Gastroesophageal sphincter (tissue), 4 donors: ENCODE measurements at regions not wholly inside any gene's neighbourhood (a gene's known extent, or its start where the extent isn't known, plus 50 kb on each side); places are given as distances from the start of the nearest gene placed in this dataset.

Experiments
- ATAC-seq: fragments of 150-250 bp; one replicate; pipeline ENCODE4 v1.9.1; 2016; ENCODE audit warnings: mild to moderate bottlenecking, moderate library complexity
- H3K27ac ChIP-seq, 4 donors: fragments of 200-600 bp; sonication (generic) in 3 of 4; 1 replicate in 3 of 4; 2 replicates in 1 of 4; pipeline ENCODE4 v1.5.1; 2016 to 2019
- H3K27me3 ChIP-seq: fragments of 200-600 bp; sonication (generic); one replicate; pipeline ENCODE4 v1.5.1; 2019
- H3K36me3 ChIP-seq, 2 donors: fragments of 200-600 bp; sonication (generic); one replicate each; pipeline ENCODE4 v1.5.1; 2019; ENCODE audit warnings: control low read depth in 1 of 2
- H3K4me1 ChIP-seq, 3 donors: fragments of 200-600 bp; sonication (generic); 1 replicate in 2 of 3; 2 replicates in 1 of 3; pipeline ENCODE4 v1.5.1; 2016 to 2019; ENCODE audit warnings: control low read depth in 2 of 3
- H3K4me3 ChIP-seq, 2 donors: fragments of 200-600 bp; sonication (generic); one replicate each; pipeline ENCODE4 v1.5.1; 2019; ENCODE audit warnings: mild to moderate bottlenecking in 1 of 2, moderate library complexity in 1 of 2
- H3K9me3 ChIP-seq, 3 donors: fragments of 200-600 bp; sonication (generic); one replicate each; pipeline ENCODE4 v1.5.1; 2017 to 2019; ENCODE audit warnings: control low read depth in 2 of 3
- CTCF ChIP-seq, 4 experiments: fragments of 200-600 bp in 2 of 4; fragments of 450-650 bp in 2 of 4; sonication (generic) in 1 of 4; IDR thresholded peaks; one replicate each; pipeline ENCODE4 v1.5.1; 2017 to 2019; ENCODE audit warnings: antibody characterized with exemption in 4 of 4, mild to moderate bottlenecking in 2 of 4, moderate library complexity in 2 of 4
- EP300 ChIP-seq: sonication (generic); formaldehyde crosslinking; IDR thresholded peaks from one replicate; pipeline ENCODE4 v1.6.1; 2017; ENCODE audit warnings: antibody characterized with exemption, mild to moderate bottlenecking
- POLR2A ChIP-seq, 2 donors: fragments of 450-650 bp; IDR thresholded peaks; one replicate each; pipeline ENCODE4 v1.6.1; 2017; ENCODE audit warnings: antibody characterized with exemption in 2 of 2, mild to moderate bottlenecking in 2 of 2, moderate library complexity in 1 of 2
- POLR2AphosphoS5 ChIP-seq: sonication (generic); formaldehyde crosslinking; IDR thresholded peaks from one replicate; pipeline ENCODE4 v1.6.1; 2017; ENCODE audit warnings: antibody characterized with exemption
- WGBS, 2 donors: methylation state at CpG; one replicate each; pipeline ENCODE4 v1.1.5; 2018; ENCODE audit warnings: low coverage in 1 of 2; 5-methylcytosine and 5-hydroxymethylcytosine counted together

GRCh38 chr15:95975212-95975611 is 355.3 kb upstream of the NR2F2 start:
- Histone ChIP-seq H3K36me3 (no peaks in the 10 kb centered on the region), H3K4me1 (no peaks in the 10 kb centered on the region), H3K27me3 (no peaks in the 10 kb centered on the region), H3K4me3 (no peak overlapping the region), H3K9me3 (peaks cover 0 to 5% (median 0%) of the 10 kb centered on the region in 3 donors), H3K27ac (no peak overlapping the region)
- WGBS, 2 donors: 87 to 89% methylated on average over 3 to 4 of the region's 4 CpGs
- TF ChIP-seq CTCF (IDR thresholded peaks at IDR 0.05) (no peak), POLR2A (IDR thresholded peaks at IDR 0.05) (no peak), POLR2AphosphoS5 (no peak), EP300 (no peak)
- no peak for ATAC-seq

DNA sequence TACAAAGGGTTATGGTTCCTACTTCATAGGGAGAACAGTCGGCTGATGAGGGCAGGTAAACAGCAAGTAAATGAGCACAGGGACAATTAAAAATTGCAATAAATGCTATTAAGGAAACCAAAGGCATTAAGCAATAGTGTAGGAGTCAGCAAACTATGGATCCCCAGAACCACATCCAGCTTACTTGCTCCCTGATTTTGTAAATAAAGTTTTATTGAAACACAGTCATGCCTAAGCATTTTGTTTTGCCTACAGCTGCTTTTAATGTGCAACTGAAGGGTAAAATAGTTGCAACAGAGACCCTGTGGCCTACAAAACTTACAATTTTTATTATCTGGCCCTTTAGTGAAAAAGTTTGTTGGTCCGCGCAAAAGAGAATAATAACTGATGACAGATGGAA is 351.2 kb upstream of the NR2F2 start:
- Histone ChIP-seq H3K4me3 (no peak overlapping the region), H3K27ac (no peak overlapping the region), H3K36me3 (no peaks in the 10 kb centered on the region), H3K27me3 (no peaks in the 10 kb centered on the region), H3K4me1 (no peaks in the 10 kb centered on the region), H3K9me3 (peaks cover 0 to 5% (median 0%) of the 10 kb centered on the region in 3 donors)
- WGBS, 2 donors: 100% methylated on average over 1 to 3 of the region's 3 CpGs
- no peak for ATAC-seq
- TF ChIP-seq EP300 (no peak), POLR2AphosphoS5 (no peak), CTCF (IDR thresholded peaks at IDR 0.05) (no peak), POLR2A (IDR thresholded peaks at IDR 0.05) (no peak)

DNA sequence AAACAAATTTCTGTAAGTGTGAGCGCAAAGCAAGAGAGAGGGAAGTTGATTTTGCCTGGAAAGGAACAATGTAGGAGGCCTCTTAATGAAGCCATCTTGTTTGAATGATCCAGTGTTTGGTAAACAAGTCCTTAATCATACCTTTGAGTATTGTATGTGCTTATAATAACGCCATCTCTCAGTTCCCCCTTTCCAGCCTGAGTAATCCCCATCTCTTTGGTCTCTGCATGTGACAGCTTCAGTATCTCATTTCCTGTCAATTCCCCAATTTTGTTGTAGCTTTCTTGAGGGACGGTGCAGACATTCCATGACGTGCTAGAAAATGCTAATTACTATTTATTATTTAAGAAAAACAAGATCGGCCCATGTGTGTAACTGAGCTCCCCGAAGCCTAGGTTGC is 349.3 kb upstream of the NR2F2 start:
- no peak for ATAC-seq
- H3K36me3 ChIP-seq: no peaks in the 10 kb centered on the region
- no peak for TF ChIP-seq POLR2AphosphoS5
- TF ChIP-seq POLR2A (IDR thresholded peaks at IDR 0.05): no peak
- no peak for TF ChIP-seq EP300
- TF ChIP-seq CTCF (IDR thresholded peaks at IDR 0.05): no peak
- 96 to 98% methylated on average over 6 of the region's 6 CpGs for WGBS, 2 donors
- no peaks in the 10 kb centered on the region for H3K27me3 ChIP-seq
- no peaks in the 10 kb centered on the region for H3K9me3 ChIP-seq
- no peak overlapping the region for H3K4me3 ChIP-seq
- H3K27ac ChIP-seq: no peak overlapping the region
- H3K4me1 ChIP-seq: no peaks in the 10 kb centered on the region

DNA sequence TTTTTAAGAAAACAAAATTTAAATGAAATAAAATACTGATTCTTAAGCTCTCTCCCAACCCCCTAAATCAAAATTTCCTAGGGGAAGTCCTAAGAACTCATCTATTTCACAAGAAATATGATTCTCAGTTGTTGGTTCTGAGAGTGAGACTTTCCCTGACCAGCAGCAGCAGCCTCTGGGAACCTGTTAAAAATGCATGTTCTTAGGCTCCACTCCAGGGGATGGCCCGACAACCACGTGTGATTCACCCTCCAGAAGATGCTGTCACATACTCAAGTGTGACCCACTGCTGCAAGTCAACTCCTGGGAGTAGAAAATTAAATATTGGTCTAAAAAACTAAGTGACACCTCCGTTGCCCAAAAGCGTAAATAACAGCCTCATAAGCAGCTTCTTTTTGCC is 343.2 kb upstream of the NR2F2 start:
- no peak for TF ChIP-seq EP300
- TF ChIP-seq POLR2A (IDR thresholded peaks at IDR 0.05): no peak
- TF ChIP-seq POLR2AphosphoS5: no peak
- no peak for TF ChIP-seq CTCF (IDR thresholded peaks at IDR 0.05)
- 64 to 83% methylated on average over 4 of the region's 4 CpGs for WGBS, 2 donors
- no peak for ATAC-seq
- Histone ChIP-seq H3K4me1 (no peaks in the 10 kb centered on the region), H3K4me3 (no peak overlapping the region), H3K9me3 (no peaks in the 10 kb centered on the region), H3K27ac (no peak overlapping the region), H3K27me3 (no peaks in the 10 kb centered on the region), H3K36me3 (no peaks in the 10 kb centered on the region)

- ATAC-seq: no peak
- H3K27ac ChIP-seq: no peak overlapping the region
Measured at GRCh38 chr15:95987886-95988573, 342.5 kb upstream of the NR2F2 start.

More at GRCh38 chr15:95987886-95988573, 342.5 kb upstream of the NR2F2 start:
- no peaks in the 10 kb centered on the region for H3K4me1 ChIP-seq
- WGBS, 2 donors: 77 to 79% methylated on average over 3 of the region's 3 CpGs
- TF ChIP-seq CTCF (IDR thresholded peaks at IDR 0.05) (no peak), POLR2AphosphoS5 (no peak), EP300 (no peak), POLR2A (IDR thresholded peaks at IDR 0.05) (no peak)
- no peaks in the 10 kb centered on the region for H3K36me3 ChIP-seq
- H3K9me3 ChIP-seq: no peaks in the 10 kb centered on the region
- no peak overlapping the region for H3K4me3 ChIP-seq
- H3K27me3 ChIP-seq: no peaks in the 10 kb centered on the region
